Prostate gland (tissue), 2 donors: ENCODE measurements at regions not wholly inside any gene's neighbourhood (a gene's known extent, or its start where the extent isn't known, plus 50 kb on each side); places are given as distances from the start of the nearest gene placed in this dataset.

Experiments
- DNase-seq: peaks from one replicate; pipeline ENCODE4 v3.0.0-alpha.2; 2019; ENCODE audit warnings: low spot score
- H3K27ac ChIP-seq, 2 donors: fragments of 200-600 bp; sonication (generic); 2 replicates each; pipeline ENCODE4 v1.5.1; 2017 to 2019
- H3K27me3 ChIP-seq: fragments of 200-600 bp; sonication (generic); replicated peaks from 2 replicates; pipeline ENCODE4 v1.5.1; 2019; ENCODE audit not compliant: insufficient read depth
- H3K36me3 ChIP-seq, 2 donors: fragments of 200-600 bp; sonication (generic); 1 replicate in 1 of 2; 2 replicates in 1 of 2; pipeline versions ENCODE4 v1.5.1 to v1.8.1; 2017 to 2019
- H3K4me1 ChIP-seq: fragments of 200-600 bp; sonication (generic); replicated peaks from 2 replicates; pipeline ENCODE4 v1.5.1; 2019
- H3K4me3 ChIP-seq, 2 donors: fragments of 200-600 bp; sonication (generic); 2 replicates each; pipeline ENCODE4 v1.5.1; 2017 to 2019
- H3K9me3 ChIP-seq: fragments of 200-600 bp; sonication (generic); 2 replicates; pipeline ENCODE4 v1.5.1; 2017
- CTCF ChIP-seq, 4 experiments: fragments of 200-600 bp in 2 of 4; fragments of 450-650 bp in 2 of 4; sonication (generic) in 2 of 4; IDR thresholded peaks; 1 replicate in 3 of 4; 2 replicates in 1 of 4; pipeline ENCODE4 v1.5.1; 2016 to 2019; ENCODE audit warnings: antibody characterized with exemption in 4 of 4, mild to moderate bottlenecking in 2 of 4, moderate library complexity in 2 of 4
- POLR2A ChIP-seq: fragments of 450-650 bp; IDR thresholded peaks from one replicate; pipeline ENCODE4 v1.6.1; 2016; ENCODE audit warnings: antibody characterized with exemption, mild to moderate bottlenecking
- POLR2AphosphoS5 ChIP-seq: sonication (generic); formaldehyde crosslinking; IDR thresholded peaks from one replicate; pipeline ENCODE4 v1.6.1; 2017; ENCODE audit warnings: antibody characterized with exemption
- WGBS: methylation state at CpG from one replicate; pipeline ENCODE4 v1.1.5; 2018; 5-methylcytosine and 5-hydroxymethylcytosine counted together
- intact Hi-C: fragments of 100-400 bp; cut with DNase I; formaldehyde crosslinking; loops from one replicate; pipeline ENCODE4 v1.14.2; 2022

DNA sequence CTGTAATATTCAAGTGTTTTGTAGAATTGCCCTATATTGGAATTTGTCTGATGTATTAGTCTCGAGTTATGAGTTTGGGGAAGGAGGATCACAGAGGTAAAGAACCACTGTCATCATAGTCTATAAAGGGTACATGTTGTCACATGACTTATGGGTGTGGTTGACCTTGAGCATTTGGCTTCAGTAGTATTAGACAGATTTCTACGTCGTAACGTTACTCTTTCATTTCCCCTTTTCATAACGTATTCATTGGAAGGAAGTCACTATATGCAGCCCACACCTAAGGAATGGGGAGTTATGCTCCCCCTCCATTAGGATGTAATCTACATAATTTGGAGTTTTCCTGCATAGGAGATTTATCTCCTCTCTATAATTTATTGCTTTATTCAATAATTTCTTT lies 110.1 kb upstream of the VAV3 start:
- H3K9me3 ChIP-seq = no peaks in the 10 kb centered on the region
- no peaks in the 10 kb centered on the region for H3K27me3 ChIP-seq
- intact Hi-C loops = no loop called here
- H3K4me3 ChIP-seq = no peak overlapping the region
- no peak for DNase-seq
- WGBS = 72% methylated on average over 5 of the region's 5 CpGs
- no peak for TF ChIP-seq CTCF (IDR thresholded peaks at IDR 0.05)
- TF ChIP-seq POLR2AphosphoS5 = no peak
- TF ChIP-seq POLR2A = no peak
- H3K36me3 ChIP-seq = no peaks in the 10 kb centered on the region
- H3K27ac ChIP-seq = no peak overlapping the region
- no peaks in the 10 kb centered on the region for H3K4me1 ChIP-seq

GRCh38 chr1:108072776-108073175 lies 107.8 kb upstream of the VAV3 start:
- no peak for TF ChIP-seq POLR2AphosphoS5
- no peak for TF ChIP-seq POLR2A
- TF ChIP-seq CTCF (IDR thresholded peaks at IDR 0.05) = no peak
- Histone ChIP-seq H3K36me3 (no peaks in the 10 kb centered on the region), H3K4me1 (no peaks in the 10 kb centered on the region), H3K27me3 (no peaks in the 10 kb centered on the region), H3K9me3 (no peaks in the 10 kb centered on the region), H3K4me3 (no peak overlapping the region), H3K27ac (no peak overlapping the region)
- no peak for DNase-seq
- 55% methylated on average over 1 of the region's 1 CpG for WGBS
- intact Hi-C loops = no loop called here

DNA sequence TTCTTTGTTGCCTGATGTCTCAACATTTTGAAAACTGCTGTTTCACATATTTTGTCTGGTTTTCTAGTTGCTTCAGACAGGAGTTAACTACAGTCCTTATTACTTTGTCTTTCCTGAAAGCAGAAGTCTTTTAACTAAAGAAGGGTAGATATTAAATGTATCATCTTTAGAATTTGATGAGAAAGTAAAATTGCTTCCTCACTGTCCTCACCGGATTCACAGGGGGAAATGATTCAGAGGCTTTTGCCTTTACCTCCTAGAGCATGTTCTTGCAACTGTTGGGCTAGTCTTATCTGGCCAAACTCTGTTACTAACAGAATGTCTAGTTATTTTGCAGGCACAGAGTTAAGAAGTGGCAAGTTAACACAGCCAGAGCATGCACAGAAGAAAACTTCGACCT lies 107.2 kb upstream of the VAV3 start:
- Histone ChIP-seq H3K9me3 (no peaks in the 10 kb centered on the region), H3K27me3 (no peaks in the 10 kb centered on the region), H3K27ac (no peak overlapping the region), H3K4me3 (no peak overlapping the region), H3K4me1 (no peaks in the 10 kb centered on the region), H3K36me3 (no peaks in the 10 kb centered on the region)
- no peak for DNase-seq
- no peak for TF ChIP-seq POLR2A
- no peak for TF ChIP-seq POLR2AphosphoS5
- TF ChIP-seq CTCF (IDR thresholded peaks at IDR 0.05) = no peak
- intact Hi-C loops = no loop called here
- 52% methylated on average over 2 of the region's 2 CpGs for WGBS

DNA sequence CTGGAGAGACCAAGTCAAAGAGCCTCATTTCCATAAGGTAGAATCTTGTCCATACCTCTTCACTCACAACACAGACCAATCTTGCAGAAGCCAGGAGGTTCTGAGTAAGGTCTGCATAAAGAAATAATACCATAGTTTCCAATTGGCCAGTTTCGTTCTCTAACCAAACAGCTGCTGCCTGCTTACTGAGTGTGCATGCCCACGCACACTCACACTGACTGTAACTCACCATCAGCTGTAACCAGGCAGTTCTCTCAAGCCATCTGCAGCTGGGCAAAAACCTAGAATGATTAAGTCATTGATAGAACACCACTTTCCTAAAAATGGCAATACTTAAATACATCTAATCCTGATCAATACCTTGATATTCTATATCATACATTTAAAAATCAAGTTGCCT lies 106.6 kb upstream of the VAV3 start:
- TF ChIP-seq CTCF (IDR thresholded peaks at IDR 0.05) = no peak
- no peak for TF ChIP-seq POLR2AphosphoS5
- TF ChIP-seq POLR2A = no peak
- Histone ChIP-seq H3K36me3 (no peaks in the 10 kb centered on the region), H3K27me3 (no peaks in the 10 kb centered on the region), H3K27ac (no peak overlapping the region), H3K4me3 (no peak overlapping the region), H3K9me3 (no peaks in the 10 kb centered on the region), H3K4me1 (no peaks in the 10 kb centered on the region)
- intact Hi-C loops = no loop called here
- 83% methylated on average over 2 of the region's 2 CpGs for WGBS
- no peak for DNase-seq

DNA sequence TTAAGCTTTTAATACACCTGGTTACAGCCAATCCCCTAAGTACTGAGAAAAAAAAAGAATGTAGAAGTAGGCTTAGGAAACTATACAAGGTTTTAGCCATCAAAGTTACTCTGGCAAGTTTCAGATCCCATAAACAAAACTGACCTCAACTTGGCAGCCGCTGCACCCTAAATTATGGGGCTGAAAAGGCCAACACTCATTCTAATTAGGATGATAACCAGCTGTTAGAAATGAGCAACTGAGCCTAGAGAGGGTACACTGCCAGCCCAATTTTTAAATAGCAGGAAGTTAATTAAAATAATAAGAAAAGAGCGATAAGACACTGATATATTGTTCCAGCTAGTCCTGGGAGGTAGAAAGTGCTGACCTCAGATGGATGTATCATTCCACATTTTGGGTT lies 105.7 kb upstream of the VAV3 start:
- DNase-seq = no peak
- 56% methylated on average over 2 of the region's 2 CpGs for WGBS
- Histone ChIP-seq H3K27me3 (no peaks in the 10 kb centered on the region), H3K36me3 (no peaks in the 10 kb centered on the region), H3K4me1 (no peaks in the 10 kb centered on the region), H3K9me3 (no peaks in the 10 kb centered on the region), H3K4me3 (no peak overlapping the region), H3K27ac (no peak overlapping the region)
- intact Hi-C loops = no loop called here
- TF ChIP-seq CTCF (IDR thresholded peaks at IDR 0.05) (no peak), POLR2AphosphoS5 (no peak), POLR2A (no peak)
